Suprapubic skin (tissue), 4 donors: ENCODE measurements at regions not wholly inside any gene's neighbourhood (a gene's known extent, or its start where the extent isn't known, plus 50 kb on each side); places are given as distances from the start of the nearest gene placed in this dataset.

Source experiments
- DNase-seq, 2 donors: peaks; one replicate each; pipeline ENCODE4 v3.0.0-alpha.2; 2019; ENCODE audit warnings: low spot score in 2 of 2
- H3K27ac ChIP-seq: fragments of 200-600 bp; sonication (generic); one replicate; pipeline ENCODE4 v1.5.1; 2019
- H3K27me3 ChIP-seq: fragments of 200-600 bp; sonication (generic); one replicate; pipeline ENCODE4 v1.5.1; 2019
- H3K36me3 ChIP-seq: fragments of 200-600 bp; sonication (generic); one replicate; pipeline ENCODE4 v1.5.1; 2019
- H3K4me1 ChIP-seq: fragments of 200-600 bp; sonication (generic); one replicate; pipeline ENCODE4 v1.5.1; 2019
- H3K4me3 ChIP-seq: fragments of 200-600 bp; sonication (generic); one replicate; pipeline ENCODE4 v1.5.1; 2019; ENCODE audit warnings: mild to moderate bottlenecking
- H3K9me3 ChIP-seq: fragments of 200-600 bp; sonication (generic); one replicate; pipeline ENCODE4 v1.5.1; 2019
- CTCF ChIP-seq, 2 donors: fragments of 200-600 bp in 1 of 2; fragments of 450-650 bp in 1 of 2; sonication (generic) in 1 of 2; IDR thresholded peaks; one replicate each; pipeline ENCODE4 v1.5.1; 2016 to 2019; ENCODE audit warnings: antibody characterized with exemption in 2 of 2, mild to moderate bottlenecking in 1 of 2, moderate library complexity in 1 of 2
- EP300 ChIP-seq: sonication (generic); formaldehyde crosslinking; IDR thresholded peaks from one replicate; pipeline ENCODE4 v1.6.1; 2017; ENCODE audit warnings: antibody characterized with exemption
- POLR2A ChIP-seq, 2 donors: fragments of 450-650 bp; IDR thresholded peaks; one replicate each; pipeline ENCODE4 v1.6.1; 2017; ENCODE audit warnings: antibody characterized with exemption in 2 of 2, mild to moderate bottlenecking in 2 of 2, moderate library complexity in 2 of 2
- POLR2AphosphoS5 ChIP-seq, 3 donors: sonication (generic); formaldehyde crosslinking; IDR thresholded peaks; one replicate each; pipeline ENCODE4 v1.6.1; 2017; ENCODE audit warnings: antibody characterized with exemption in 3 of 3
- WGBS: methylation state at CpG from one replicate; pipeline ENCODE4 v1.1.5; 2018; 5-methylcytosine and 5-hydroxymethylcytosine counted together

- Histone ChIP-seq H3K4me3 (no peak overlapping the region), H3K27me3 (no peaks in the 10 kb centered on the region), H3K36me3 (no peaks in the 10 kb centered on the region), H3K27ac (no peak overlapping the region), H3K9me3 (no peaks in the 10 kb centered on the region), H3K4me1 (peaks cover 5% of the 10 kb centered on the region)
- 92% methylated on average over 10 of the region's 18 CpGs for WGBS
- no peak for DNase-seq
- no peak for TF ChIP-seq EP300
- no peak for TF ChIP-seq POLR2AphosphoS5 (IDR thresholded peaks at IDR 0.05)
- TF ChIP-seq CTCF (IDR thresholded peaks at IDR 0.05), result no peak
- TF ChIP-seq POLR2A (IDR thresholded peaks at IDR 0.05), result no peak
These were observed 257.6 kb downstream of the FOXL1 start for GRCh38 chr16:86835982-86836381.

- peaks cover 5% of the 10 kb centered on the region for H3K4me1 ChIP-seq
- H3K4me3 ChIP-seq, result no peak overlapping the region
- WGBS, result 51% methylated on average over 9 of the region's 11 CpGs
- H3K27ac ChIP-seq, result no peak overlapping the region
- no peaks in the 10 kb centered on the region for H3K27me3 ChIP-seq
- no peaks in the 10 kb centered on the region for H3K9me3 ChIP-seq
- no peak for DNase-seq
- H3K36me3 ChIP-seq, result no peaks in the 10 kb centered on the region
- TF ChIP-seq EP300, result no peak
- TF ChIP-seq POLR2A (IDR thresholded peaks at IDR 0.05), result no peak
- TF ChIP-seq POLR2AphosphoS5 (IDR thresholded peaks at IDR 0.05), result no peak
- no peak for TF ChIP-seq CTCF (IDR thresholded peaks at IDR 0.05)
These were observed 258.3 kb downstream of the FOXL1 start for GRCh38 chr16:86836503-86837129.

- no peak overlapping the region for H3K27ac ChIP-seq
- no peaks in the 10 kb centered on the region for H3K9me3 ChIP-seq
- no peak for DNase-seq
- H3K36me3 ChIP-seq, result no peaks in the 10 kb centered on the region
- peaks cover 16% of the 10 kb centered on the region for H3K27me3 ChIP-seq
- no peak overlapping the region for H3K4me3 ChIP-seq
- TF ChIP-seq POLR2A (IDR thresholded peaks at IDR 0.05) (no peak), EP300 (no peak), POLR2AphosphoS5 (IDR thresholded peaks at IDR 0.05) (no peak)
- H3K4me1 ChIP-seq, result no peaks in the 10 kb centered on the region
- WGBS, result 92% methylated on average over 12 of the region's 12 CpGs
These were observed 265.5 kb downstream of the FOXL1 start for GRCh38 chr16:86843812-86844211.

- H3K27me3 ChIP-seq, result peaks cover 21% of the 10 kb centered on the region
- no peak overlapping the region for H3K27ac ChIP-seq
- H3K36me3 ChIP-seq, result no peaks in the 10 kb centered on the region
- no peaks in the 10 kb centered on the region for H3K4me1 ChIP-seq
- TF ChIP-seq POLR2A (IDR thresholded peaks at IDR 0.05) (no peak), EP300 (no peak), POLR2AphosphoS5 (IDR thresholded peaks at IDR 0.05) (no peak), CTCF (IDR thresholded peaks at IDR 0.05) (no peak)
- no peak overlapping the region for H3K4me3 ChIP-seq
- no peaks in the 10 kb centered on the region for H3K9me3 ChIP-seq
- no peak for DNase-seq
- WGBS, result 70% methylated on average over 16 of the region's 16 CpGs
These were observed 266.3 kb downstream of the FOXL1 start for GRCh38 chr16:86844695-86845094.

GRCh38 chr16:86846136-86846535 lies 267.8 kb downstream of the FOXL1 start:
- Histone ChIP-seq H3K27ac (no peak overlapping the region), H3K9me3 (no peaks in the 10 kb centered on the region), H3K36me3 (no peaks in the 10 kb centered on the region), H3K27me3 (peaks cover 21% of the 10 kb centered on the region), H3K4me1 (no peaks in the 10 kb centered on the region), H3K4me3 (no peak overlapping the region)
- DNase-seq, result no peak
- 82% methylated on average over 7 of the region's 7 CpGs for WGBS
- no peak for TF ChIP-seq POLR2A (IDR thresholded peaks at IDR 0.05)
- TF ChIP-seq EP300, result no peak
- TF ChIP-seq CTCF (IDR thresholded peaks at IDR 0.05), result no peak
- no peak for TF ChIP-seq POLR2AphosphoS5 (IDR thresholded peaks at IDR 0.05)

- Histone ChIP-seq H3K4me3 (no peak overlapping the region), H3K27ac (no peak overlapping the region), H3K4me1 (no peaks in the 10 kb centered on the region), H3K9me3 (no peaks in the 10 kb centered on the region), H3K36me3 (no peaks in the 10 kb centered on the region), H3K27me3 (peaks cover 21% of the 10 kb centered on the region)
- WGBS, result 59% methylated on average over 8 of the region's 8 CpGs
- DNase-seq, result no peak
- no peak for TF ChIP-seq EP300
- no peak for TF ChIP-seq POLR2AphosphoS5 (IDR thresholded peaks at IDR 0.05)
- TF ChIP-seq POLR2A (IDR thresholded peaks at IDR 0.05), result no peak
- TF ChIP-seq CTCF (IDR thresholded peaks at IDR 0.05), result no peak
These were observed 270.5 kb downstream of the FOXL1 start for GRCh38 chr16:86848821-86849220.
